ENCODE measurements at regions not wholly inside any gene's neighbourhood (a gene's known extent, or its start where the extent isn't known, plus 50 kb on each side); places are given as distances from the start of the nearest gene placed in this dataset.

- no peak overlapping the region for H3K27ac Mint-ChIP-seq
- H3K4me1 Mint-ChIP-seq (ENCODE audit: low read depth in 2 of 2): no peaks in the 10 kb centered on the region
- ATAC-seq (no peak), DNase-seq (ENCODE audit: low spot score) (no peak)
- H3K36me3 Mint-ChIP-seq: no peaks in the 10 kb centered on the region
- H3K9me3 Mint-ChIP-seq: peaks cover 18% of the 10 kb centered on the region
- no peak overlapping the region for H3K4me3 Mint-ChIP-seq
- peaks cover 4 to 15% of the 10 kb centered on the region in 2 donors for H3K27me3 Mint-ChIP-seq
These were observed 86.8 kb upstream of the SEMA6A start for GRCh38 chr5:116661419-116661818.

- DNase-seq (ENCODE audit: low spot score): no peak
- no peaks in the 10 kb centered on the region for H3K4me1 Mint-ChIP-seq (ENCODE audit: low read depth in 2 of 2)
- no peak for ATAC-seq
- peaks cover 4 to 16% of the 10 kb centered on the region in 2 donors for H3K27me3 Mint-ChIP-seq
- H3K4me3 Mint-ChIP-seq: no peak overlapping the region
- peaks cover 17% of the 10 kb centered on the region for H3K9me3 Mint-ChIP-seq
- H3K36me3 Mint-ChIP-seq: no peaks in the 10 kb centered on the region
- H3K27ac Mint-ChIP-seq: no peak overlapping the region
These were observed 86.3 kb upstream of the SEMA6A start for GRCh38 chr5:116660929-116661328.

- Mint-ChIP-seq H3K4me3 (no peak overlapping the region), H3K36me3 (no peaks in the 10 kb centered on the region), H3K4me1 (ENCODE audit: low read depth in 2 of 2) (no peaks in the 10 kb centered on the region), H3K27me3 (peaks cover 4 to 9% of the 10 kb centered on the region in 2 donors), H3K9me3 (peaks cover 8% of the 10 kb centered on the region), H3K27ac (no peak overlapping the region)
- ATAC-seq (no peak), DNase-seq (ENCODE audit: low spot score) (no peak)
These were observed 84.2 kb upstream of the SEMA6A start for GRCh38 chr5:116658830-116659229.

GRCh38 chr5:116658141-116658540 lies 83.5 kb upstream of the SEMA6A start:
- Mint-ChIP-seq H3K27ac (no peak overlapping the region), H3K9me3 (peaks cover 8% of the 10 kb centered on the region), H3K27me3 (peaks cover 4 to 11% of the 10 kb centered on the region in 2 donors), H3K36me3 (no peaks in the 10 kb centered on the region), H3K4me1 (ENCODE audit: low read depth in 2 of 2) (no peaks in the 10 kb centered on the region), H3K4me3 (no peak overlapping the region)
- no peak for ATAC-seq
- no peak for DNase-seq (ENCODE audit: low spot score)

GRCh38 chr5:116655431-116655830 lies 80.8 kb upstream of the SEMA6A start:
- DNase-seq (ENCODE audit: low spot score) (no peak), ATAC-seq (no peak)
- Mint-ChIP-seq H3K4me1 (ENCODE audit: low read depth in 2 of 2) (no peaks in the 10 kb centered on the region), H3K36me3 (no peaks in the 10 kb centered on the region), H3K27me3 (peaks cover 8 to 16% of the 10 kb centered on the region in 2 donors), H3K4me3 (no peak overlapping the region), H3K27ac (no peak overlapping the region), H3K9me3 (peaks cover 6% of the 10 kb centered on the region)

- no peak for DNase-seq (ENCODE audit: low spot score)
- Mint-ChIP-seq H3K4me3 (no peak overlapping the region), H3K27me3 (peaks cover 8 to 16% of the 10 kb centered on the region in 2 donors), H3K27ac (no peak overlapping the region), H3K4me1 (ENCODE audit: low read depth in 2 of 2) (no peaks in the 10 kb centered on the region), H3K9me3 (peaks cover 6% of the 10 kb centered on the region), H3K36me3 (no peaks in the 10 kb centered on the region)
- no peak for ATAC-seq
These were observed 80.3 kb upstream of the SEMA6A start for GRCh38 chr5:116654925-116655324.

- Mint-ChIP-seq H3K4me1 (ENCODE audit: low read depth in 2 of 2) (no peaks in the 10 kb centered on the region), H3K36me3 (no peaks in the 10 kb centered on the region), H3K27ac (no peak overlapping the region), H3K4me3 (no peak overlapping the region), H3K27me3 (peaks cover 8 to 16% of the 10 kb centered on the region in 2 donors), H3K9me3 (peaks cover 6% of the 10 kb centered on the region)
- no peak for ATAC-seq
- no peak for DNase-seq (ENCODE audit: low spot score)
These were observed 78.3 kb upstream of the SEMA6A start for GRCh38 chr5:116652903-116653302.

- DNase-seq (ENCODE audit: low spot score) (no peak), ATAC-seq (no peak)
- Mint-ChIP-seq H3K4me3 (no peak overlapping the region), H3K27me3 (peaks cover 8 to 16% of the 10 kb centered on the region in 2 donors), H3K9me3 (peaks cover 6% of the 10 kb centered on the region), H3K27ac (no peak overlapping the region), H3K4me1 (ENCODE audit: low read depth in 2 of 2) (no peaks in the 10 kb centered on the region), H3K36me3 (no peaks in the 10 kb centered on the region)
These were observed 77.6 kb upstream of the SEMA6A start for GRCh38 chr5:116652196-116652729.

GRCh38 chr5:116651653-116652052 lies 77.0 kb upstream of the SEMA6A start:
- ATAC-seq (no peak), DNase-seq (ENCODE audit: low spot score) (no peak)
- Mint-ChIP-seq H3K4me3 (no peak overlapping the region), H3K9me3 (peaks cover 3% of the 10 kb centered on the region), H3K27ac (no peak overlapping the region), H3K27me3 (peaks cover 5 to 10% of the 10 kb centered on the region in 2 donors), H3K4me1 (ENCODE audit: low read depth in 2 of 2) (no peaks in the 10 kb centered on the region), H3K36me3 (no peaks in the 10 kb centered on the region)

GRCh38 chr5:116650964-116651363 lies 76.3 kb upstream of the SEMA6A start:
- no peak overlapping the region for H3K27ac Mint-ChIP-seq
- peaks cover 4 to 7% of the 10 kb centered on the region in 2 donors for H3K27me3 Mint-ChIP-seq
- no peaks in the 10 kb centered on the region for H3K9me3 Mint-ChIP-seq
- H3K4me3 Mint-ChIP-seq: no peak overlapping the region
- no peaks in the 10 kb centered on the region for H3K36me3 Mint-ChIP-seq
- H3K4me1 Mint-ChIP-seq (ENCODE audit: low read depth in 2 of 2): no peaks in the 10 kb centered on the region
- ATAC-seq (no peak), DNase-seq (ENCODE audit: low spot score) (no peak)

GRCh38 chr5:116650544-116650943 lies 75.9 kb upstream of the SEMA6A start:
- no peak overlapping the region for H3K27ac Mint-ChIP-seq
- no peaks in the 10 kb centered on the region for H3K36me3 Mint-ChIP-seq
- no peaks in the 10 kb centered on the region for H3K4me1 Mint-ChIP-seq (ENCODE audit: low read depth in 2 of 2)
- ATAC-seq: no peak
- H3K27me3 Mint-ChIP-seq: peaks cover 4 to 7% of the 10 kb centered on the region in 2 donors
- no peaks in the 10 kb centered on the region for H3K9me3 Mint-ChIP-seq
- no peak for DNase-seq (ENCODE audit: low spot score)
- no peak overlapping the region for H3K4me3 Mint-ChIP-seq

- DNase-seq (ENCODE audit: low spot score): no peak
- Mint-ChIP-seq H3K27me3 (no peaks in the 10 kb centered on the region), H3K4me1 (ENCODE audit: low read depth in 2 of 2) (no peaks in the 10 kb centered on the region), H3K9me3 (no peaks in the 10 kb centered on the region), H3K27ac (no peak overlapping the region), H3K4me3 (no peak overlapping the region), H3K36me3 (no peaks in the 10 kb centered on the region)
- ATAC-seq: no peak
These were observed 72.1 kb upstream of the SEMA6A start for GRCh38 chr5:116646611-116647289.

- ATAC-seq (no peak), DNase-seq (ENCODE audit: low spot score) (no peak)
- Mint-ChIP-seq H3K27ac (no peak overlapping the region), H3K36me3 (no peaks in the 10 kb centered on the region), H3K9me3 (no peaks in the 10 kb centered on the region), H3K4me3 (no peak overlapping the region), H3K27me3 (no peaks in the 10 kb centered on the region), H3K4me1 (ENCODE audit: low read depth in 2 of 2) (no peaks in the 10 kb centered on the region)
These were observed 71.0 kb upstream of the SEMA6A start for GRCh38 chr5:116645627-116646026.

- no peaks in the 10 kb centered on the region for H3K36me3 Mint-ChIP-seq
- H3K4me3 Mint-ChIP-seq: no peak overlapping the region
- no peaks in the 10 kb centered on the region for H3K4me1 Mint-ChIP-seq (ENCODE audit: low read depth in 2 of 2)
These were observed 65.6 kb upstream of the SEMA6A start for GRCh38 chr5:116640236-116640635.

More at GRCh38 chr5:116640236-116640635, 65.6 kb upstream of the SEMA6A start:
- ATAC-seq: no peak
- H3K27ac Mint-ChIP-seq: no peak overlapping the region
- H3K9me3 Mint-ChIP-seq: no peaks in the 10 kb centered on the region
- no peak for DNase-seq (ENCODE audit: low spot score)
- H3K27me3 Mint-ChIP-seq: no peaks in the 10 kb centered on the region
